Iris pigment epithelial cell (primary cell): ENCODE measurements at regions not wholly inside any gene's neighbourhood (a gene's known extent, or its start where the extent isn't known, plus 50 kb on each side); places are given as distances from the start of the nearest gene placed in this dataset.
"Not testable (repeated sequence)": the region's sequence is repeated elsewhere in the genome, so short reads cannot be mapped to it uniquely, and the experiment has no call there.

ENCODE experiments used
- DNase-seq: peaks from one replicate; pipeline ENCODE4 v3.0.0-alpha.2; 2011; ENCODE audit warnings: low read depth

DNA sequence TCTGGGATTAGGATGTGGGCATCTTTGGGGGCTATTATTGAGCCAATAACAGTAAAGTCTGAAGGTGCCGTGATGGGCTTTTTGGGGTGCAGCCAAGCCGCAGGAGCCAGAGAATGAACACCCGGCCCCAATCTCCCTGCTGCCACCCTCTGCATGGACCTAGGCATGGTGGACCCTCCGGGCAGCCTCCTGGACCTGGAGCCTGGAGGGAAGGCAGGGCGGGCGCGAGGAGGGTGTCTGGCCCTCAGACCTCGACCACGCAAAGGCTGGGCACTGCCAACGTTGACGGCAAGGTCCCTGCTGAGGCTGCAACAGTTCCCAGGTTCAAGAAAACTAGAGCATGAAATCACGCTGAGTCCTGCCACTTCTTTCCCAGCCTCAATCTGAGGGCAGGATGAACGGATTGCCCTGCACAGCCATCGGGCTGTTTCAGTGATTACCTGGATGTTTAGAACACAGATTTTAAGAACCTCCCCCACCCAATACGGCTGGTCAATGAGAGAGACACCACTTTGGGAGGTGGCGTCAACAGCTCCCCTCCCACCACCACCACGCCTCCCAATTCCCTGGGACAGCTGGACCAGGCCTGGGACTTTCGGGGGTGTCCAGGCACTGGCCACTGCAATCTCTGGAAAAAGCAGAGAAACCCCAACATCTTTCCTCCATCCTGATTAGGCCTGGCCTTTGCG is 147.4 kb downstream of the NPIPB11 start:
- not testable (repeated sequence) for DNase-seq

DNA sequence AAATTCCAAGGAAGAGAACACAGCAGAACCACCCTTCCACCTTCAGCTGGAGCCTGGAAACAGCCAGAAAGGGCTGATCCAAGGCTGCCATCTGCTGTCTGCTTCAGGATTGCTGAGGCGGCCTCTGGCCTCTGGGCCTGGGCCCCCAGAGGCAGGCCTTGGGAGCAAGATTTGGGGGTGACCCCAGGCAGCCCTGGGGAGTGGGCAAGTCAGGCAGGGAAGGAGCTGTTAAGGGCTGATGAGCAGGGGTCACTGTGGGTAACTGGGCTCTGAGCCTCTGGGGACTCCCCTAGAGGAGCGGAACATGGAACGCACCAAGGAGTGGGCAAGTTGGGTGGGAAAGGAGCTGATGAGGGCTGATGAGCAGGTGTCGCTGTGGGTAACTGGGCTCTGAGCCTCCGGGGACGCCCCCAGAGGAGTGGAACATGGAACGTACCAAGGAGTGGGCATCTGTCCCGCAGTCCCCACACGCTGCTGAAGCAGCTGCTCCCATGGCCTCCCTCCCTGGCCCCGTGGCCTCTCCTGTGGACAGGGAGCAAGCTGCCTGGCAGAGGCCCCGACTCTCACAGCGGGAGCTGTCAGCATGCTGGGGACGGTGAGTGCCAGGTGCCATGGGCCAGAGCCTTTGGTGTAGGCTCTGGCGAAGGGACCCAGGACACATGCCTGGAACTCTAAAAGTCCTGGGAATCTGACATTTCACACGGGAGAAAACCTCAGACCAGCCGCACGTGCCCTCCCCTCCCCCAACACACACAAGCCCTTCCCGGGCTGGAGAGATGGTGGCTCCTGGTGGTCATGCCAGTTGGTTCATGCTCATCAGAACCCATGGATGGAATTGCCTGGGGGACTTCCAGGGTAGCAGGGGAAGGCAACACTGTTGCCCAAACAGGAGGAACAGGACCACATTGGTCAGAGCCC is 148.8 kb downstream of the NPIPB11 start:
- not testable (repeated sequence) for DNase-seq

DNA sequence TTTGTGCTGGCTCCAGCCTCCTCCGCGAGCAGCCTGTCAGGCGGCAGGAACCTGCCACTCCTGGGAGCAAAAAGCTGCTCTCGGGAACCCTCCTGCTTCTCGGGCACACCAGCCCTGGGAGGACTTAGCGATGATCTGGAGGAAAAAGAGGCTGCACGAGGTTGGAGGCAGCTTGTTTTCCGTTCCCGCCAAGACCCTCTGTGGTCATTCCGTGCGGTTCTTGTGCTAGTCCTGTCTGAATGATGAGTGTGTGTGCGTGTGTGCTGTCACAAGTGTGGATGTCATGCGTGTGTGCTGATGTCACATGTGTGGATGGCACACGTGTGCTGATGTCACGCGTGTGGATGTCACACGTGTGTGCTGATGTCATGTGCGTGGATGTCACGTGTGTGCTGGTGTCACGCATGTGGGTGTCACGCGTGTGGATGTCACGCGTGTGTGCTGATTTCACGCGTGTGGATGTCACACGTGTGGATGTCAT is 150.0 kb downstream of the NPIPB11 start:
- DNase-seq: no peak

DNA sequence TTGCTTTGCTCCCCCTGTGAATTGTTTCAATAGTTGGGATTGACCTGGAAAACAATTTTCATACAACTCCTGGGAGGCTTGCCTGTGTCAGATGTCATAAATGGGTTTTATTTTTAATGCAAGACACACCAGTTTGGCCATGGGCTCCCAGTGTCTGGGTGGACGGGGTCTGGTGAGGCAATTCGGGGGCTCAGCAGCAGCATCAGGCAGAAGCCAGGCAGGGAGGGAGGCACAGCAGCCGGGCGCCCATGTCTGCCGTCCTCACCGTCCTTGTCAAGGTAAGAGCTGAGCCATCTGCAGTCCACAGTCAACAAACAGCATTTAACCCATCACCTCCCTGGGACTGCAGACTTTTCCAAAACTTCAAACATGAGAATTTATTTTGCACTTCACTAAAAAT is 150.6 kb downstream of the NPIPB11 start:
- not testable (repeated sequence) for DNase-seq

DNA sequence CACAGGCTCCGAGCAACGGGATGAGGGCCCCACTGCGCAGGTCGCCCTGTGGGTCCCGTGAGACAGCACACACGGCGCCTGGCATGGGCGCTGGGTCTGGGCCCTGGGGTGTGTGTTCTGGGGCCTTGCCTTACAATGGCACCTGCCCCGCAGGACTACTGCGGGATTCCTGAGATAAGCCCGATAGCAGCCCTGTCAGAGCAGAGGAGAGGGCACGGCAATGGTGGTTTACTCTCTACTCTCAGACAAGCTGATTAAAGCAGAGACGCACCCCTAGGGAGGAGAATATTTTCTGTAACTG is 151.1 kb downstream of the NPIPB11 start:
- not testable (repeated sequence) for DNase-seq

DNA sequence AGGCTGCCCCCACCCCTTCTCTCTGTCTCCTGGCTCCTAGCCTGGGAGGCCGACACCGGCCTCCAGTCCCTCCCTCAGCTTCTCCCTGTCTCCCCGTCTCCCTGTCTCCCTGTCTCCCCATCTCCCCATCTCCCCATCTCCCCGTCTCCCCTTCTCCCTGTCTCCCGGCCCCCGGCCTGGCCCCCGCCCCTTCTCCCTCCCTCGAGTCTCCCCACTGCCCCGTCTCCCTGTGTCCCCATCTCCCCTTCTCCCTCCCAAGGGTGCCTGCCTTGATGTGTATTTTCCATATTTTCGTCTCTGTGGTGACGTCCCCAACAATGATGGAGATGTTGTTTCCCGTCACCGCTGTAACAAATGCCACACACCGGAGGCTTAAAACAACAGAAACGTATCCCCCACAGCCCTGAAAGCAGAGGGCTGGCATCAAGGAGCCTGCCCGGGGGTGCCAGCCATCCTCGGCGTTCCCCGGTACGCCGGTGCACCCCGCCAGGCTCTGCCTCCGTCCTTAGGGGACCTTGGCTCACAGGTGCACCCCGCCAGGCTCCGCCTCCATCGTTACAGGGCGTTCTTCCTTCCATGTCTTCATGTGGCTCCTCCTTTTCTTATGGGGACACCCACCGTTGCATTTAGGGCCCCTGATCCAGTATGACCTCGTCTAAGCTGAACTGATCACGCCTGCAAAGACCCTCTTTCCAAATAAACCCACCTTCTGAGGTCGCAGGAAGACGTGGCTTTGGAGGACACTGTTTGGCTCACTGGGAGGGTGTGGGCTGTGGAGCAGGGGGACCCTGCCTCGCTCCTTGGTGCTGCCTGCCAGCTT is 151.6 kb downstream of the NPIPB11 start:
- no peak for DNase-seq

DNA sequence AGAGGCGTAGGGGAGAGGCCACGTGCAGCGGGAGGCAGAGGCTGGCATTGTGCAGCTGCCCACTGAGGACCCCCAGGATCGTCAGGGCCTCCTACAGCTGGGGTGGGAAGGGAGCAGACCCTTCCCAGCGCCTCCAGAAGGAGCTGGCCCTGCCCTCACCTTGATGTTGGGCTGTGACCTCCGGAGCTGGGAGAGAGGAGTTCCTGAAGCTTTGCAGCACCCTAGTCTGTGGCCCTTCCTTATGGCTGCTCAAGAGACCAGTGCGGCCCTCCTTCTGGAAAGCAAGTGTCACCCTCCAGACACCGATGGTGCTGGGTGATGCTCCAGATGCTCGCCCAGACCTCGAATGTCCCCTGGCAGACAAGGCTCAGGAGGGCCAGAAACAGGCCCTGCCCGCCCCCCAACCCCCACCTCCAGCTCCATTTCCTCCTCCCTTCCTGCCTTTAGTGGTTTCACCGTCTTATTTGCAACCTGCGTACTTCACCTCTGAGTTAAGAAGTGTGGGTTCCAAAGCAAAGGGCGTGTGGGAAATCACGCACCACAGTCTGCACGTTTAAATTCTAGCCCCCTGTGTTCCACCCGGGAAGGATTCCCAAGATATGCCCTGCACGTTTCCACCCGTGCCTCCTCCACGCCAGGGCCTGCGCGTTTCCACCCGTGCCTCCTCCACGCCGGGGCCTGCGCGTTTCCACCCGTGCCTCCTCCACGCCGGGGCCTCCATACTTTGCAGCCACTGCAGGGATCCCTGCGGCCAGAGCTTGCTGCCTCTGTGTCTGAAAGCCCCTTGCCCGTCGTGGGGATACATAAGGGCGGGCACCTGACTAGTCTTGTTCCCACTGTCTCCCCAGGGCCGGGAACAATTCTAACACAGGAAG is 152.6 kb downstream of the NPIPB11 start:
- DNase-seq: not testable (repeated sequence)

DNA sequence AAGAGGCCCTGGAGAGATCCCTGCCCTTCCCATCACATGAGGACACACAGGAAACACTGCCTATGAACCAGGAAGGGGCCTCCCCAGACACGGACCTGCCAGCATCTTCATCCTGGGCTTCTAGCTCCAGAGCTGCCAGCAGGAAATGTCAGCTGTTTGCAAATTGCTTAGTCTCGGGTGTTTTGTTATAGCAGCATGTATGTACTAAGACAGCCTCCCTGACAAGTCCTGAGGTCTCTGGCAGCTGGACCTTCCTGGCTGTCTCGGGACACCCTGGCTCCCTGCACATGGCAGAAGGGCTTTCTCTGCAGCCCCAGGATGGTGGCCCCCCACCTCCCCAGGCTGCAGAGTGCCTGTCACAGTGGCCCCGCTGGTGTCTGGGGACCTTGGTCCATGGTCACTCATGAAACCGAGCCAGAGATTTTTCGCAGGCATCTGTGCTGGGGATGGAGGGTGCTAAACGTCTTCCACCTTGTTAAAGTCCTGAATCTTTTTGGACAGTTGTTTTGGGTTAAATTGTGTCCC is 153.4 kb downstream of the NPIPB11 start:
- DNase-seq: not testable (repeated sequence)

DNA sequence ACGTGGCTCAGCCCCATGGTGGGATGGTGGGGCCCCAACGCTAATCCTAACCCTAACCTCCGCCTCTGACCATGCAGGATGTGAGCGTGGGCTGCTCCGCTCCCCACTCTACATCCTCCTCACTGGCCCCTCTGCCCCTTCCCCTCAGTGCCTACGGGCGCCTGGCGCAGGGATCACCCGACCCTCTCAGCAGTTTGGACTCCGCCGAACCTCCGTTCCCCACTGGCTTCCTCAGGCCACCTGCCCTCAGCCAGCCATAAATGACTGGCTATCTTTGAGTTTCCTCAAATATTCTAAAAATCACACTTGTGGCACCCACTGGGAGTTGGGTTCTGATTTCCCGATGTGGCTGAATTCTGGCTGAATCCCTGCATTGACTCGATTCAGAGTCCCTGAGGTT is 154.2 kb downstream of the NPIPB11 start:
- not testable (repeated sequence) for DNase-seq

DNA sequence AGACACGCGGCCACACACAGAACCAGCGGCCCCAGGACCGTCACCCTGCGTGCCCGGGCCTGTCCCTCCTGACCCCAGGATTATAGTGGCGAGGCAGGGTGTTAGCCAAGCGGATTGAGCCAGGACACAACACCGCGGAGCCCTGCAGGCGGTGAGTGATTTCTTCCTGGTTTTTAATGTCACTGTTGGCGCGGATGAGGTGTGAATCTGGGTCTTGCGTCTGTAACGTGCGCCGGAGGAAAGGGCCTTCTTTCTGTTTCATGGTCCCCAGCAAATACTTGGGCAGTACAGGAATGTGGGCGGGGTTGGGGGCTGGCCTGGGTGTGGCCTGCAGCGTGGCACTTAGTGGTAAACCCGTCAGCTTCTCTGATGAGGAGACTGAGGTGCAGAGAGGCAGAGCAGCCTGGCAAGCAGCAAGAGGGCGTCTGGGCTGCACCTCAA is 154.9 kb downstream of the NPIPB11 start:
- not testable (repeated sequence) for DNase-seq

DNA sequence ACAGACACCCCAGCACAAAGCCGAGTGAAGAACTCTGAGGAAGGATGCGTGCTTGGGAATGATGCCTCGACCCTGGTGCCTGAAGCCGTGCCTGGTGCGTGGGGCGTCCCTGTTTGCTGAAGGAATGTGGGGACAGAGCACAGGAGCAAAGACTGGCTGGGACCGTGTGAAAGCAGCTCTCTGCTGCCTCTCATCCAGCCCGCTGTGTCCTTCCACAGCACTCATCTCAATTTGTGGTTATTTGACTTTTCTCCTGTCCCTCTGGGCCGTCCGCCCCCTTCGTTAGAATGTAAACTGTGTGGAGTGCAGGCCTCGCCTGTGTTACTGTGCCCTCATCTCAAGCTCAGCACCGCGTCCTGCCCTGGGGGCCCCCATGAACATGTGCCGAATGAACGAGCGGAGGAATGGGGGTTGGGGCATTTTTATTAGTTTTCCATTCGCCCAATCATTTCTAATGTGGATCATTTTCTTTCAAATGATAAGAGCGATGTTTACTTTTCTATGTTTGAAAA is 155.5 kb downstream of the NPIPB11 start:
- not testable (repeated sequence) for DNase-seq

DNA sequence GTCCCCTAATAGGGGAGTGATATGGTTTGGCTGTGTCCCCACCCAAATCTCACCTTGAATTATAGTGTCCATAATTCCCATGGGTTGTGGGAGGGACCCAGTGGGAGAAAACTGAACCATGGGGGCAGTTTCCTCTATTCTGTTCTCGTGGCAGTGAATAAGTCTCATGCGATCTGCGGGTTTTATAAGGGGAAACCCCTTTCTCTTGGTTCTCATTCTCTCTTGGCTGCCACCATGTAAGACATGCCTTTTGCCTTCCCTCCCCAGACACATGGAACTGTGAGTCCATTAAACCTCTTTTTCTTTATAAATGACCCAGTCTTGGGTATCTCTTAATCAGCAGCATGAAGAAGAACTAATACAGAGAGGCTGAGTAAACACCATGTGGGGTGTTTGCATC is 156.0 kb downstream of the NPIPB11 start:
- DNase-seq: not testable (repeated sequence)

DNA sequence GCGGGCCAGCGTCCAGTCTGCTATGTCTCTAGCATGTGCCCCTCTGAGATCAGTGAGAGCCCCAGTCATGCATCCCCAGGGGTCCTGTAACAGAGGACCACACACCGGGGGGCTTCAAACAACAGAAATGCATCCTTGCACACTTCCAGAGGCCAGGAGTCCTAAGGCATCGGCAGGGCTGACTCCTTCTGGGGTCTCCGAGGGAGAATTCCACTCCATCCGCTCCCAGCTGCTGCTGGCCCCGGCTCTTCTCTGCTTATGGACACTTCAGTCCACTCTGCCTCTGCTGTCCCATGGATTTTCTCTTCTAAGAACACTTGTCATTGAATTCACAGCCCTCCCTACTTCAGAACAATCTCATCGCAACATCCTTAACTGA is 157.6 kb downstream of the NPIPB11 start:
- DNase-seq: not testable (repeated sequence)

DNA sequence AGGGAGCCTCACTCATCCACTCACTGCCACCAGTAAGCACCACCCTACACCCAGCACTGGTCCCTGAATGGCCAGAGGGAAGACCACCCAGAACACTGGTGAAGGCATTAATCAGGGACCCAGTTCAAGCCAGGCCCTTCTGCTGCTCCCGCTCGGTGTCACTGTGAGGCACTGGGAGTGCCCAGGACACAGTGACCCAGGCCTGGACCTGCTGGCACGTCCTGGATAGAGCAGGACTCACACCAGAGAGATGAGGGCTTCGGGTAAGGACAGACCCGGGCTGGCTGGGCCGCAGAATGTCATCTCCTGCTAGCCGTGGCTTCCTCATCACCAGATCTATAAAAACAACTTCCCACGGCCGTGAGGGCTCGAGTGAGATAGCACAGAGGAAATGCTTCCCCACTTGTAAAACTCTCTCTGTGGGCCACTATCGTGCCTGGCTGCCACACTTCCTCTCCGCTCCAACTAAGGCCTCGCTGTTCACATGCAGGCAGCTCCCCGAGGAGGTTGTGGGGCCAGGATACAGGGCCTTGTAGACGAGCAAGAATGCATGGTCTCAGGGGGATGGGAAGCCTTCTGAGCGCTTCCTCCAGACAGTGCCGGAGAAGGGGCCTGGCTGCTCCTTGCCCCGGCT is 158.1 kb downstream of the NPIPB11 start:
- DNase-seq: not testable (repeated sequence)

DNA sequence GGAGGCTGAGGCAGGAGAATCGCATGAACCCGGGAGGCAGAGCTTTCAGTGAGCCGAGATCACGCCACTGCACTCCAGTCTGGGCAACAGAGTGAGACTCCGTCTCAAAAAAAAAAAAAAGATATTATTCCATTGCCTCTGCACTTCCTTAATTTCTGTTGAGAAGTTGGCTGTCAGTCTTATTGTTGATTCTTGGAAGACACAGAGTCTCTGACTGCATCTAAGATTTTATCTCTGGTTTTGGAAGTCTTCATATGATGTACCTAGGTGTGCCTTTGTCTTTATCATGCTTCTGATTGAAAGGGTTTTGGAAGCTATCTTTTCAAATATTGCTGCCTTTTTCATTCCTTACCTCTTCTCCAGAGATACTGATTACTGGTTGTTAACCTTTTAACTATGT is 160.4 kb downstream of the NPIPB11 start:
- DNase-seq: not testable (repeated sequence)

DNA sequence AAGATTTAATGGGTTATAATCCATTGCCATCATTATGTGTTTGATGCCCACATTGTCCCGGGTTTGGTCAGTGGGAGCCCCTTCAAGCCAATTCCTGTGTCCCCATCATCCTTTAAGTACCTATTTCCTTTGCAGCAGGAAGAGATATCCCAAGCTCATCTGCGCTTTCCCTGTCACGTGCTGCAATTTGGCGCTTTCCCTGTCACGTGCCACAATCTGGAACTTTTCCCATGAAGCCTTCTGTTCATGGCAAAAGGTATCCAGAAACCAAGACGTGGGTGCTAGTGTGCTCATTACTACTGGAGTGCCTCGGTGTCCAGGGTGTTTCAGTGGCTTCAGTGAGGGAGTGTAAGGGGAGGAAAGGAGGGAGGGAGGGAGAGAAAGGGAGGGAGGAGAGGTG is 168.5 kb downstream of the NPIPB11 start:
- no peak for DNase-seq

DNA sequence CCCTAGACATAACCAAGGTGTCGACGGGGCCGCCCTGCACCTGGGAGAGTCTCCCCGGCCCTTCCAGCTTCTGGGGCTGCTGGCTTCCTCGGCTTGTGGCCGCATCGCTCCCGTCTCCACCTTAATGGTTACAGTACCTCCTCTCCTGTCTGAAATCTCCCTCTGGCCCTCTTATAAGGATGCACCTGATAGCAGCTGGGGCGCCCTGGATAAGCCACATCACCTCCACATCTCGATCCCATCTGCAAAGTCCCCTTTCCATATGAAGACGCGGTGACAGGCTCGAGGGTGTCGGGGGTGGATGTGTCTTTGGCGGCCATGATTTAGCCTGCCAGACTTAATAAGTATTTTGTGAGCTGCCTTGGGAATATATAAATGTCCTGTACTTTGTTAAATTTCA is 169.0 kb downstream of the NPIPB11 start:
- DNase-seq: not testable (repeated sequence)

DNA sequence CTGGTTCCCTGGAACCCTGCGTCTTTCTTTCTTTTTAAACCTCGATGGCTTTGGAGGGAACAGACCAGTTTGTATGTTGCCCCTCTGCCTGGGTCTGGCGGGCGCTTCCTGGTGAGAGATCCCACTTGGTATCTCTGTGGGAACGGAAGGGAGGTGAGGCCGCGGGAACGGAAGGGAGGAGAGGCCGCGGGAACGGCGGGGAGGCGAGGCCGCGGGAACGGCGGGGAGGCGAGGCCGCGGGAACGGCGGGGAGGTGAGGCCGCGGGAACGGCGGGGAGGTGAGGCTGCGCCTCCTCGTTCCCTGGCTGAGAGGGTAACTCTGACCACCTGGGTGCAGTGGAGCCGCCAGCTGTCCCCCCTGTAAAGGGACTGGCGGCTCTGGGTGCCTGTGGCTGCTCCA is 169.5 kb downstream of the NPIPB11 start:
- DNase-seq: not testable (repeated sequence)

DNA sequence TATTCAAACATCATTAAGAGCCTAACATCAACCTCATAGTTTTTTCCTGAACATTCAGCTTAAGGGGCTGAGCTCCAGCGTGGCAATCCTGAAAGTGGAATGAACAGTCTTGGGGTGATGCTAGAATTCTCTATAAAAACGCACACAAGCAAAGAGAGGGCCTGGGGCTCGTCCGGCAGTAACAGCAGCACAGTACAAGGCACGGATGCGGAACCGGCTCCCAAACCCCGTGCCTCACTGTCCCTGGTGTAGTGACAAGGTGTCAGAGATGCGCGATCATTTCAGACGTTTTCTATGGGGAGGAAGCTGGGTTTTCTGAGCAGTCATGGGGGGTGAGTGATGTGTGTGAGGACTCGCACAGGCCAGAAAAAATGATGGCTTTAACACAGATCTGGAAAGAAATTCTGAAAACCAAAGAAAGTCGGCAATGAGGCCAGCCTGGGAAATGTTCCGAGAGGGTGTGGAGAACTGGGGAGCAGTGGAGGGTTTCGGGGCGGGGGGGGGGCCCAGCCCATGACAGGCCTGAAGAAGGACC is 170.6 kb downstream of the NPIPB11 start:
- DNase-seq: not testable (repeated sequence)
